KOPT-K1 (cell line): ENCODE measurements at regions not wholly inside any gene's neighbourhood (a gene's known extent, or its start where the extent isn't known, plus 50 kb on each side); places are given as distances from the start of the nearest gene placed in this dataset.

Source experiments
- H3K27ac ChIP-seq: fragments of 200-600 bp; sonication (generic); 2 replicates; pipeline ENCODE4 v1.5.1; 2016; ENCODE audit warnings: antibody characterized with exemption, mild to moderate bottlenecking, low read depth, low read length; ENCODE audit not compliant: poor library complexity, severe bottlenecking
- H3K36me3 ChIP-seq: fragments of 200-600 bp; sonication (generic); 2 replicates; pipeline ENCODE4 v1.5.1; 2017; ENCODE audit warnings: antibody characterized with exemption, mild to moderate bottlenecking, low read length, moderate library complexity; ENCODE audit not compliant: insufficient read depth
- H3K9me3 ChIP-seq: fragments of 200-600 bp; sonication (generic); 2 replicates; pipeline ENCODE4 v1.5.1; 2017; ENCODE audit warnings: antibody characterized with exemption, low read length, mild to moderate bottlenecking; ENCODE audit not compliant: insufficient read depth, poor library complexity, severe bottlenecking

- H3K9me3 ChIP-seq = peaks cover 14% of the 10 kb centered on the region
- no peak overlapping the region for H3K27ac ChIP-seq
- no peaks in the 10 kb centered on the region for H3K36me3 ChIP-seq
These were observed 642.1 kb downstream of the INHBA start for GRCh38 chr7:41060796-41061195.

GRCh38 chr7:41059796-41060195 lies 643.1 kb downstream of the INHBA start:
- H3K36me3 ChIP-seq = no peaks in the 10 kb centered on the region
- H3K27ac ChIP-seq = no peak overlapping the region
- peaks cover 14% of the 10 kb centered on the region for H3K9me3 ChIP-seq

GRCh38 chr7:41058986-41059741 lies 643.7 kb downstream of the INHBA start:
- H3K9me3 ChIP-seq = peaks cover 14% of the 10 kb centered on the region
- no peaks in the 10 kb centered on the region for H3K36me3 ChIP-seq
- no peak overlapping the region for H3K27ac ChIP-seq

- Histone ChIP-seq H3K9me3 (peaks cover 14% of the 10 kb centered on the region), H3K36me3 (no peaks in the 10 kb centered on the region), H3K27ac (no peak overlapping the region)
These were observed 647.8 kb downstream of the INHBA start for GRCh38 chr7:41054960-41055661.

GRCh38 chr7:41053820-41054219 lies 649.1 kb downstream of the INHBA start:
- Histone ChIP-seq H3K27ac (no peak overlapping the region), H3K36me3 (no peaks in the 10 kb centered on the region), H3K9me3 (peaks cover 12% of the 10 kb centered on the region)

GRCh38 chr7:41052736-41053135 lies 650.2 kb downstream of the INHBA start:
- Histone ChIP-seq H3K9me3 (peaks cover under 1% of the 10 kb centered on the region), H3K27ac (no peak overlapping the region), H3K36me3 (no peaks in the 10 kb centered on the region)

- Histone ChIP-seq H3K9me3 (no peaks in the 10 kb centered on the region), H3K27ac (no peak overlapping the region), H3K36me3 (no peaks in the 10 kb centered on the region)
These were observed 650.7 kb downstream of the INHBA start for GRCh38 chr7:41052201-41052600.

- Histone ChIP-seq H3K27ac (no peak overlapping the region), H3K36me3 (no peaks in the 10 kb centered on the region), H3K9me3 (no peaks in the 10 kb centered on the region)
These were observed 651.4 kb downstream of the INHBA start for GRCh38 chr7:41051535-41051934.

- Histone ChIP-seq H3K9me3 (no peaks in the 10 kb centered on the region), H3K27ac (no peak overlapping the region), H3K36me3 (no peaks in the 10 kb centered on the region)
These were observed 651.8 kb downstream of the INHBA start for GRCh38 chr7:41051062-41051461.

- Histone ChIP-seq H3K36me3 (no peaks in the 10 kb centered on the region), H3K27ac (no peak overlapping the region), H3K9me3 (peaks cover 4% of the 10 kb centered on the region)
These were observed 654.1 kb downstream of the INHBA start for GRCh38 chr7:41048771-41049170.

GRCh38 chr7:41047789-41048191 lies 655.1 kb downstream of the INHBA start:
- Histone ChIP-seq H3K27ac (no peak overlapping the region), H3K9me3 (peaks cover 11% of the 10 kb centered on the region), H3K36me3 (no peaks in the 10 kb centered on the region)

GRCh38 chr7:41047211-41047610 lies 655.7 kb downstream of the INHBA start:
- H3K36me3 ChIP-seq = no peaks in the 10 kb centered on the region
- no peak overlapping the region for H3K27ac ChIP-seq
- peaks cover 13% of the 10 kb centered on the region for H3K9me3 ChIP-seq

- no peak overlapping the region for H3K27ac ChIP-seq
- H3K9me3 ChIP-seq = peaks cover 13% of the 10 kb centered on the region
- no peaks in the 10 kb centered on the region for H3K36me3 ChIP-seq
These were observed 656.1 kb downstream of the INHBA start for GRCh38 chr7:41046776-41047175.

- H3K27ac ChIP-seq = no peak overlapping the region
- no peaks in the 10 kb centered on the region for H3K36me3 ChIP-seq
- peaks cover 13% of the 10 kb centered on the region for H3K9me3 ChIP-seq
These were observed 656.6 kb downstream of the INHBA start for GRCh38 chr7:41046221-41046761.

- no peak overlapping the region for H3K27ac ChIP-seq
- no peaks in the 10 kb centered on the region for H3K36me3 ChIP-seq
- peaks cover 13% of the 10 kb centered on the region for H3K9me3 ChIP-seq
These were observed 657.2 kb downstream of the INHBA start for GRCh38 chr7:41045556-41046123.
